Mucosa of stomach (tissue), 1 donor: ENCODE measurements at regions not wholly inside any gene's neighbourhood (a gene's known extent, or its start where the extent isn't known, plus 50 kb on each side); places are given as distances from the start of the nearest gene placed in this dataset.

ENCODE experiments used
- H3K27me3 ChIP-seq: one replicate; pipeline ENCODE4 v1.7.0; 2013; ENCODE audit warnings: mild to moderate bottlenecking, low read length; ENCODE audit not compliant: control insufficient read depth, insufficient read depth
- H3K36me3 ChIP-seq: one replicate; pipeline ENCODE4 v1.7.0; 2013; ENCODE audit warnings: low read length; ENCODE audit not compliant: control insufficient read depth, insufficient read depth
- H3K4me1 ChIP-seq: one replicate; pipeline ENCODE4 v1.7.0; 2013; ENCODE audit warnings: mild to moderate bottlenecking, low read length; ENCODE audit not compliant: control insufficient read depth, insufficient read depth
- H3K4me3 ChIP-seq: one replicate; pipeline ENCODE4 v1.7.0; 2013; ENCODE audit warnings: low read length
- H3K9ac ChIP-seq: one replicate; pipeline ENCODE4 v1.7.0; 2013; ENCODE audit warnings: mild to moderate bottlenecking, low read length, moderate library complexity
- H3K9me3 ChIP-seq: one replicate; pipeline ENCODE4 v1.7.0; 2013; ENCODE audit warnings: mild to moderate bottlenecking, low read length, moderate library complexity; ENCODE audit not compliant: control insufficient read depth
- donor health status: Pancreatic carcinoma.

- no peaks in the 10 kb centered on the region for H3K27me3 ChIP-seq
- H3K9me3 ChIP-seq: no peaks in the 10 kb centered on the region
- no peaks in the 10 kb centered on the region for H3K36me3 ChIP-seq
- no peak overlapping the region for H3K9ac ChIP-seq
- no peaks in the 10 kb centered on the region for H3K4me1 ChIP-seq
- no peak overlapping the region for H3K4me3 ChIP-seq
These were observed 520.4 kb upstream of the CELF2 start for GRCh38 chr10:10497245-10497644.

DNA sequence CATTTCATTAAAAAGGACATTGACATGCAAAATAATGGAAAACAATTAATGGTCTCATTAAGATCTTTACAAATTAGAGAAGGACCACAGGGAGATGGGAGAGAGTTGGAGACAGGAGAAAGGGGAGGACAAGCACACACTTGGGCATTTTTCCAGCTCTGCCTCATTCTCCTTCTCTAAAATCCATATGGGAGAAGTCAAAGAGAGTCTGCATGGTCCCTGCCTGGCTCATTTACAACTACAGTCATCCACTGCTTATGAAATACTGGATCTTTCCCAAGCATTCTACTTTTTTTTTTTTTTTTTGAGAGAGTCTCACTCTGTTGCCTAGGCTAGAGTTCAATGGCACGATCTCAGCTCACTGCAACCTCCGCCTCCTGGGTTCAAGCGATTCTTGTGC is 518.9 kb upstream of the CELF2 start:
- no peaks in the 10 kb centered on the region for H3K9me3 ChIP-seq
- H3K4me1 ChIP-seq: no peaks in the 10 kb centered on the region
- no peak overlapping the region for H3K4me3 ChIP-seq
- H3K9ac ChIP-seq: no peak overlapping the region
- H3K36me3 ChIP-seq: no peaks in the 10 kb centered on the region
- H3K27me3 ChIP-seq: no peaks in the 10 kb centered on the region

DNA sequence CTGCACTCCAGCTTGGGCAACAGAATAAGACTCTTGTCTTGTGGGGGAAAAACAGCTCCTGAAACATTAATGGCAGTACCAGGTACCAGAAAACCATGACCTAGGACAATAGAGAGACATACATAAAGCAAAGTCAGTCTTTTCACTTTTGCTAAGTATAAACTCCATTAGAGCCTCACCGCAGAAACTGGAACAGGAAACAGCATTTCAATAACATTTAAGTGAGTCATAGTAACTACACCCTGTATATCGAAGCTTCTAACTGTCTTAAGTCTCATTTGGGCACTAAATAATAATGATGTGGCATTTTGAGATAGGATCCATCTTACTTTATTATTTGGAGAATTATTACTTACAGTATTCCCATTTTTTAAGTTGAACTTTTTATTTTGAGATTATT is 517.8 kb upstream of the CELF2 start:
- Histone ChIP-seq H3K9me3 (no peaks in the 10 kb centered on the region), H3K4me3 (no peak overlapping the region), H3K4me1 (no peaks in the 10 kb centered on the region), H3K36me3 (no peaks in the 10 kb centered on the region), H3K9ac (no peak overlapping the region), H3K27me3 (no peaks in the 10 kb centered on the region)

GRCh38 chr10:10500937-10501336 is 516.7 kb upstream of the CELF2 start:
- no peak overlapping the region for H3K4me3 ChIP-seq

DNA sequence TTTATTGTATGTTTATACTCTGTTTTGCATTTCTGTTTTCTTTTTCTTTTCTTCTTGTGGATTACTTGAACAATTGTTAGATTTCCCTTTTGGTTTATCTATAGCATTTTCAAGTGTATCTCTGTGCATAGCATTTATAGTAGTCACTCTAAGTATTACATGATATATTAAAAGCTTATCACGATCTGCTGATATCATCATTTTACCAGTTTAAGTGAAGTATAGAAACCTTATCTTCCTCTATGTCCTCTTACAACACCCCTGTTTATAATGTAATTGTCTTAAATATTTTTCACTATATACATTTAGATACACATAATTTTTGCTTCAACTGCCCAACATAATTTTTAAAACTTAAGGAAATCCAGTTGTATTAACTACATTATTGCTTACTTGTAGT is 513.9 kb upstream of the CELF2 start:
- Histone ChIP-seq H3K4me1 (no peaks in the 10 kb centered on the region), H3K36me3 (no peaks in the 10 kb centered on the region), H3K4me3 (no peak overlapping the region), H3K9ac (no peak overlapping the region), H3K27me3 (no peaks in the 10 kb centered on the region), H3K9me3 (no peaks in the 10 kb centered on the region)

More at GRCh38 chr10:10500937-10501336, 516.7 kb upstream of the CELF2 start:
- Histone ChIP-seq H3K9me3 (no peaks in the 10 kb centered on the region), H3K9ac (no peak overlapping the region), H3K4me1 (no peaks in the 10 kb centered on the region), H3K27me3 (no peaks in the 10 kb centered on the region), H3K36me3 (no peaks in the 10 kb centered on the region)

- no peaks in the 10 kb centered on the region for H3K36me3 ChIP-seq
- no peaks in the 10 kb centered on the region for H3K27me3 ChIP-seq
- no peaks in the 10 kb centered on the region for H3K4me1 ChIP-seq
- no peaks in the 10 kb centered on the region for H3K9me3 ChIP-seq
- no peak overlapping the region for H3K4me3 ChIP-seq
- no peak overlapping the region for H3K9ac ChIP-seq
These were observed 509.5 kb upstream of the CELF2 start for GRCh38 chr10:10508211-10508610.

GRCh38 chr10:10510179-10510578 is 507.5 kb upstream of the CELF2 start:
- H3K4me3 ChIP-seq: no peak overlapping the region
- H3K27me3 ChIP-seq: no peaks in the 10 kb centered on the region
- no peaks in the 10 kb centered on the region for H3K4me1 ChIP-seq
- H3K9ac ChIP-seq: no peak overlapping the region
- H3K36me3 ChIP-seq: no peaks in the 10 kb centered on the region
- no peaks in the 10 kb centered on the region for H3K9me3 ChIP-seq

DNA sequence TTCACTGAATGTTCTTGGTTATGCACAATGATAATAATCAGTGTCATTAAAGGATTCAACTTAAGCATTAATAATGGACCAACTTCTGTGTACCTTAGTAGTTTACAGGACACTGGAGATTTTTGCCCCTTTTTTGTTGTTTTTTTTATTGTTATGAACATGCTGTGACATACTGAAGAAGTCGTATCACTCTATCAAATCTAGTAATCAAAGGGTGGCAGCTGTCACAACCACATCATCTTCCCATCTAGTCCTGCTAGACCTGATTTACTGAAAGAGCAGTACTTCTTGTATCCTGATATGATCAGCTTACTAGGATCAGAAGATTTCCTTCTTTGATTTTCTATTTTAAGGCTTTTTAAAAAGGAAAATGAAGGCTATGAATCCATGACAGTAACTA is 504.6 kb upstream of the CELF2 start:
- Histone ChIP-seq H3K9ac (no peak overlapping the region), H3K27me3 (no peaks in the 10 kb centered on the region), H3K4me3 (no peak overlapping the region), H3K4me1 (no peaks in the 10 kb centered on the region), H3K36me3 (no peaks in the 10 kb centered on the region), H3K9me3 (no peaks in the 10 kb centered on the region)

DNA sequence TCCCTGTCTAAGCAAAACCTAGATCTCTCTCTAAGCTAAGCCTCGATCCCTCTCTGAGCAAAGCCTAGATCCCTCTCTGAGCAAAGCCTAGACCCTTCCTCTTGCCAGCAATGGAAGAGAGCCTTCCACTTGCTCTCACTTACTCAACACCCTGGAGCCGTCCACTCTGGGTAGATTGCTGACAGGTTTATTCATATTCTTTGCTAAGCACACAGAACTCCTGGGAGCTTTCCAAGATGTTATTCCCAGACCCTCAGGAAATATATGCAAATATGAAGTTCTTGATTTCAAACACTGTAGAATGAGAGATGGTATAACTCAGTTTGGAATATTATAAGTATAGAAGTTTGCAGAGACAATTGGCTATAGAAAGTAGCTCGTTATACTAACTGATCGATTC is 503.8 kb upstream of the CELF2 start:
- no peaks in the 10 kb centered on the region for H3K36me3 ChIP-seq

DNA sequence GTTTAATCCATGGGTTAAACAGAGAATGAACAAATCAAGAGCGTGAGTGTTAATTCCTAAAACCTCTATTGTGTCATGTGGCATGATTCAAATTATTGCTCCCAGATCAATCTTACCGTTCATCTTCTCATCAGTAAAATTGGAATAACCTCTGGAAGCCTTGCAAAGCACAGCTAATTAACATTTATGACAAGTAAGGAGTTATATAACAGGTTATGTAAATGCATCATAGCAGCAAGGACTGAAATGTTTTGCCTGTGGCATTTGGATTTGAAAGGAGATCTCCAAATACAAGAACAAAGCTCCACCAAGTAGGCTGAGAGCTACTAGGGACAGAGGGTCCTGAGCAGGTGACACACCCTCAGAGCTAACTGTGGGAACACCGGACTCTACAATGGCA is 502.9 kb upstream of the CELF2 start:
- Histone ChIP-seq H3K36me3 (no peaks in the 10 kb centered on the region), H3K9me3 (no peaks in the 10 kb centered on the region)

More for the DNA sequence above, 503.8 kb upstream of the CELF2 start:
- Histone ChIP-seq H3K9ac (no peak overlapping the region), H3K4me1 (no peaks in the 10 kb centered on the region), H3K27me3 (no peaks in the 10 kb centered on the region), H3K9me3 (no peaks in the 10 kb centered on the region), H3K4me3 (no peak overlapping the region)

GRCh38 chr10:10515479-10516204 is 502.0 kb upstream of the CELF2 start:
- no peaks in the 10 kb centered on the region for H3K27me3 ChIP-seq
- no peaks in the 10 kb centered on the region for H3K9me3 ChIP-seq
- no peak overlapping the region for H3K4me3 ChIP-seq
- H3K4me1 ChIP-seq: no peaks in the 10 kb centered on the region
- no peak overlapping the region for H3K9ac ChIP-seq
- H3K36me3 ChIP-seq: no peaks in the 10 kb centered on the region

More for the DNA sequence above, 502.9 kb upstream of the CELF2 start:
- Histone ChIP-seq H3K27me3 (no peaks in the 10 kb centered on the region), H3K9ac (no peak overlapping the region), H3K4me1 (no peaks in the 10 kb centered on the region), H3K4me3 (no peak overlapping the region)

DNA sequence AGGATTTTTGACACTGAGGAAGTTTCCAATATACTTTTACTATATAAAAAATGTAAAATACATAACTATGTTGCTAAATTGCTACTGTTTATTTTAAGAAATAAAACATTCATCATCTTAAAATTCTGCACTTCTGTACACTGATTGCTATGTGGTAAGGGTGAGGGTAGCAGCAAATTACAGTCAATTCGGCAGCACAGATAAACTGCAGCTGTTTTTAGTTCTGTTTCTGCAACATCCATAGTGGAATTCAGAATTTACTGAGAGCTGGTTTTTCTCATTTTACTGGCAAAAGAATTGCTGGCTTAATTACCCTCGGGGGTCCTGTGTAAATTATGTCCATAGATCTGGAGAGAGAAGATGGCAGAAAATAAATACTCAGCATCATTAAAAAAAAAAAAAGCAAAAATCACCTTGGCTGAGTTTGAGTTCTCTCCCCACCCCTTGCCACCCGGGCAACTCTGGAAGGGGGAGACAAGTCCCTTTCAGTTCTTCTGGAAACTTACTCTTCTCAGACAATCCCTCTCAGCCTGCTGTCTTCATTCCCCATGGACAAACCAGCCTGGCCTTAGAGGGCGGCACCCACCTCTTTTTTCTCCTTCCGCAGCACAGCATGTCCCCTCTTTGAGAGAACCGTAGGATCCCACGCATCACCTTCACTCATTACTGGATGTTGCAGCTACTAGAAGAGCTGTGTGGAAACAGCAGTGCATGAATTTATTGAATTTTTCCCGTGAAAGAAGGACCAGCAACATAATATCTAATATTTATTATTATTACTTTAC is 501.1 kb upstream of the CELF2 start:
- Histone ChIP-seq H3K9me3 (no peaks in the 10 kb centered on the region), H3K9ac (no peak overlapping the region), H3K4me3 (no peak overlapping the region), H3K4me1 (no peaks in the 10 kb centered on the region), H3K27me3 (no peaks in the 10 kb centered on the region), H3K36me3 (no peaks in the 10 kb centered on the region)
